Ishikawa (cell line): ENCODE measurements at regions not wholly inside any gene's neighbourhood (a gene's known extent, or its start where the extent isn't known, plus 50 kb on each side); places are given as distances from the start of the nearest gene placed in this dataset.

Experiments used
- CEBPB ChIP-seq: IDR thresholded peaks from 2 replicates; pipeline ENCODE4 v1.6.1; 2012
- CREB1 ChIP-seq: IDR thresholded peaks from 2 replicates; pipeline ENCODE4 v1.6.1; 2012; ENCODE audit warnings: low read depth
- EGR1 ChIP-seq: IDR thresholded peaks from 2 replicates; pipeline ENCODE4 v1.6.1; 2012
- EP300 ChIP-seq: IDR thresholded peaks from 2 replicates; pipeline ENCODE4 v1.6.1; 2012; ENCODE audit warnings: borderline replicate concordance
- FOXM1 ChIP-seq: IDR thresholded peaks from 2 replicates; pipeline ENCODE4 v1.6.1; 2012; ENCODE audit warnings: low read depth, borderline replicate concordance
- NFIC ChIP-seq: IDR thresholded peaks from 2 replicates; pipeline ENCODE4 v1.6.1; 2012
- RAD21 ChIP-seq: IDR thresholded peaks from 2 replicates; pipeline ENCODE4 v1.6.1; 2012; ENCODE audit warnings: low read depth
- TAF1 ChIP-seq: IDR thresholded peaks from 2 replicates; pipeline ENCODE4 v1.6.1; 2012; ENCODE audit warnings: low read depth, mild to moderate bottlenecking
- TCF12 ChIP-seq: IDR thresholded peaks from 2 replicates; pipeline ENCODE4 v1.6.1; 2012; ENCODE audit warnings: low read depth
- TEAD4 ChIP-seq: IDR thresholded peaks from 2 replicates; pipeline ENCODE4 v1.6.1; 2012
- YY1 ChIP-seq: IDR thresholded peaks from 2 replicates; pipeline ENCODE4 v1.6.1; 2012; ENCODE audit warnings: low read depth
- ZBTB7A ChIP-seq: IDR thresholded peaks from 2 replicates; pipeline ENCODE4 v1.6.1; 2012; ENCODE audit warnings: low read depth
- TF ChIP-seq, protein P1 (sequence below): IDR thresholded peaks from 2 replicates; pipeline ENCODE4 v1.6.1; 2012
- TF ChIP-seq, protein P2 (sequence below): IDR thresholded peaks from 2 replicates; pipeline ENCODE4 v1.6.1; 2012; ENCODE audit warnings: low read depth, mild to moderate bottlenecking
- TF ChIP-seq, protein P3 (sequence below): IDR thresholded peaks from 2 replicates; pipeline ENCODE4 v1.6.1; 2012

DNA sequence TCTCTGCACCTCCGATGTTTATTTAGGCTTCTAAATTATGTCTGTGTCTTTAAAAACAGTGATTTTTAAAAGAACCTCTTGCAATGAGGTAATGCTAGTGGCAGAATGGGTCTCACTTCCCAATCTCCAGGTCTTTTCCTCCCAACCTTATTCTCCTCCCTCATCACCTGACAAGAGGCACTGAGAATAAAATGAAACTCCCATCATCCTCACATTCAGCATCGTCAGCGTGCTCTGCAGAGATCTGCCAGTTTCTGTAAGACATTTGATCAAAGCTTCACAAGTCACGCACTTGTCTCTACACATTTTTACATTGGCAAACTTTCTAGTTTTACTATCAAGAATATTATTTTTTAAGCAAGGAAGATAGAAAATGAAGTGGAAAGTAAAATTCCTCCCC, 420.5 kb downstream of the GABRB3 start:
- TF ChIP-seq TEAD4: no peak
- no peak for TF ChIP-seq EGR1

DNA sequence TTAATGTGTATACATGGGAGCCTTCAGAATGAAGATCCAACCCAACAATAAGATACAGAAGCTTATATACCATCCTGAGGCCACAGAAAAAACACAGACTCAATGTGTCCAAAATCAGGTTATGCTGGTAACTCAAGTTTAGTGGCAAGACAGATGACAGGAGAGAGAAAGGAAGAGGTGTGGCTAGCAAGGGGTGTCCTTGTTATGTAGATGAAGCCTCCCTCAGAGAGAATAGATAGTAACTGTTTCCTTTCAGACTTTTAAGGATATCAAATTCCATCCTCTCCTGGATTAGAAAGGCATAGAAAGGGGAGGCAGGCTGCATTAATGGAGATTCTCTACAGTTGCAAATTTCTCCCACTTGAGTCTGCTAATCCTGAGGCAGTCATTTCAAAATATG, 447.4 kb downstream of the GABRB3 start:
- TF ChIP-seq EGR1 (no peak), CEBPB (no peak), TEAD4 (no peak), CREB1 (no peak), TAF1 (no peak), RAD21 (no peak), NFIC (no peak), YY1 (no peak), EP300 (no peak)
- TF ChIP-seq, protein P1, sequence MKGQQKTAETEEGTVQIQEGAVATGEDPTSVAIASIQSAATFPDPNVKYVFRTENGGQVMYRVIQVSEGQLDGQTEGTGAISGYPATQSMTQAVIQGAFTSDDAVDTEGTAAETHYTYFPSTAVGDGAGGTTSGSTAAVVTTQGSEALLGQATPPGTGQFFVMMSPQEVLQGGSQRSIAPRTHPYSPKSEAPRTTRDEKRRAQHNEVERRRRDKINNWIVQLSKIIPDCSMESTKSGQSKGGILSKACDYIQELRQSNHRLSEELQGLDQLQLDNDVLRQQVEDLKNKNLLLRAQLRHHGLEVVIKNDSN: no peak
- TF ChIP-seq, protein P2, sequence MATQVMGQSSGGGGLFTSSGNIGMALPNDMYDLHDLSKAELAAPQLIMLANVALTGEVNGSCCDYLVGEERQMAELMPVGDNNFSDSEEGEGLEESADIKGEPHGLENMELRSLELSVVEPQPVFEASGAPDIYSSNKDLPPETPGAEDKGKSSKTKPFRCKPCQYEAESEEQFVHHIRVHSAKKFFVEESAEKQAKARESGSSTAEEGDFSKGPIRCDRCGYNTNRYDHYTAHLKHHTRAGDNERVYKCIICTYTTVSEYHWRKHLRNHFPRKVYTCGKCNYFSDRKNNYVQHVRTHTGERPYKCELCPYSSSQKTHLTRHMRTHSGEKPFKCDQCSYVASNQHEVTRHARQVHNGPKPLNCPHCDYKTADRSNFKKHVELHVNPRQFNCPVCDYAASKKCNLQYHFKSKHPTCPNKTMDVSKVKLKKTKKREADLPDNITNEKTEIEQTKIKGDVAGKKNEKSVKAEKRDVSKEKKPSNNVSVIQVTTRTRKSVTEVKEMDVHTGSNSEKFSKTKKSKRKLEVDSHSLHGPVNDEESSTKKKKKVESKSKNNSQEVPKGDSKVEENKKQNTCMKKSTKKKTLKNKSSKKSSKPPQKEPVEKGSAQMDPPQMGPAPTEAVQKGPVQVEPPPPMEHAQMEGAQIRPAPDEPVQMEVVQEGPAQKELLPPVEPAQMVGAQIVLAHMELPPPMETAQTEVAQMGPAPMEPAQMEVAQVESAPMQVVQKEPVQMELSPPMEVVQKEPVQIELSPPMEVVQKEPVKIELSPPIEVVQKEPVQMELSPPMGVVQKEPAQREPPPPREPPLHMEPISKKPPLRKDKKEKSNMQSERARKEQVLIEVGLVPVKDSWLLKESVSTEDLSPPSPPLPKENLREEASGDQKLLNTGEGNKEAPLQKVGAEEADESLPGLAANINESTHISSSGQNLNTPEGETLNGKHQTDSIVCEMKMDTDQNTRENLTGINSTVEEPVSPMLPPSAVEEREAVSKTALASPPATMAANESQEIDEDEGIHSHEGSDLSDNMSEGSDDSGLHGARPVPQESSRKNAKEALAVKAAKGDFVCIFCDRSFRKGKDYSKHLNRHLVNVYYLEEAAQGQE: no peak
- TF ChIP-seq, protein P3, sequence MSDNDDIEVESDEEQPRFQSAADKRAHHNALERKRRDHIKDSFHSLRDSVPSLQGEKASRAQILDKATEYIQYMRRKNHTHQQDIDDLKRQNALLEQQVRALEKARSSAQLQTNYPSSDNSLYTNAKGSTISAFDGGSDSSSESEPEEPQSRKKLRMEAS: no peak

DNA sequence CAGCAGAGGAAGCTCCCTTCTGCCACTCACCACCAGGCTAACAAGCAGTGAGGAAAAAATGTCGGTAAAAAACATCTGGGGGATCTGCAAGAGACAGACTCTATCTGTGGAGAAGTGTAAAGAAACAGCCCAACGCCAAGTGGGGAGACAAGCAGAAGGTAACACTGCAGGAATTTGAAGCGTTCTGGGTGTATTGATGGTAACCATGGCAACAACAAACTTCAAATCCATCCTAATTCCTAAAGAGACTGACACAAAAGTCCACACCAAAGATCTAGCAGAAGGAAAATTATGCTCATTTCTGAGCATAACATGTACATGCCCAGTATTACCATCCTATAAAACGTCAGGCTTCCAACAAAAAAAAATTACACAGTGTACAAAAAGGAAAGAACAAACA, 449.3 kb downstream of the GABRB3 start:
- TF ChIP-seq FOXM1 (no peak), CEBPB (no peak), EGR1 (no peak), NFIC (no peak), TEAD4 (no peak), ZBTB7A (no peak), RAD21 (no peak), TCF12 (no peak), CREB1 (no peak), YY1 (no peak), TAF1 (no peak), EP300 (no peak)
- TF ChIP-seq, protein P1: no peak
- TF ChIP-seq, protein P2: no peak
- TF ChIP-seq, protein P3: no peak

DNA sequence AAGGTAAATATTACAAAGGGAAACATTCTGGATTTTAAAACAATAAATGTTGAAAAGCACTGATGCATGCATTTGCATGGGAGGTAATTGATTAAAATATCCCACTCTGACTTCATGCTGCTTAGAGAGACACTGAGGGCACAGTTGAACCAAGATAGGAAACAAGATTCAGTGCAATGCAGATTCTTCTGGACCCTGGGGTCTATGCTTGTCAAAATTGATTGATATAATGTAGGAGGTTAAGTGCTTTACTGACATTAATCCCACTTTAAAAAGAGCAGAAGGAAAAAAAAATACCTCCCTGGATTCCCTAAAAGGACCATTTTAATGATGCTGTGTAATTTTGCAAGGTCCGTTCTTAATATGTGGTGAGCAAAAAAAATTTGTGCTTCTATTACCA, 454.2 kb downstream of the GABRB3 start:
- TF ChIP-seq, protein P3: no peak
- TF ChIP-seq, protein P1: no peak
- no peak for TF ChIP-seq TEAD4
- no peak for TF ChIP-seq NFIC
- no peak for TF ChIP-seq FOXM1
- no peak for TF ChIP-seq ZBTB7A
- no peak for TF ChIP-seq YY1

DNA sequence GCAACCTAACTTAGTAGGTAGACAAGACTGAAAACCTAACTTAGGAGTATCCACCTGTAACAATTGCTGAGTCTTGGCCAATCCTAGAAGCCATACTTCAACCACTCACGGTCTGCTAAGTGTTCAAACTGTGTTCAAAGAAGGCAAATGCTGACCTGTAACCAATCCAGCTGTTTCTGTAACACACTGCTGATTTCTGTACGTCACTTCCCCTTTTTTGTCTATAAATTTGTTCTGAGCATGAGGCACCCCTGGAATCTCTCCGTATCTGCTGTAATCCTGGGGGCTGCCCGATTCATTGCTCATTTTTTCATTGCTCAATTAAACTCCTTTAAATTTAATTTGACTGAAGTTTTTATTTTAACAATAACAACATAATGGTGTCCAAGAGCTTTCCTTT, 451.4 kb upstream of the ATP10A start:
- TF ChIP-seq FOXM1 (no peak), ZBTB7A (no peak), RAD21 (no peak), EGR1 (no peak), EP300 (no peak), TAF1 (no peak), CEBPB (no peak), YY1 (no peak), TEAD4 (no peak), CREB1 (no peak), NFIC (no peak), TCF12 (no peak)
- TF ChIP-seq, protein P3: no peak
- TF ChIP-seq, protein P1: no peak
- TF ChIP-seq, protein P2: no peak
